C1 segment of cervical spinal cord (tissue), 14 donors: ENCODE measurements at regions not wholly inside any gene's neighbourhood (a gene's known extent, or its start where the extent isn't known, plus 50 kb on each side); places are given as distances from the start of the nearest gene placed in this dataset.

Source experiments
- DNase-seq, 14 donors: peaks; one replicate each; lab custom pipeline; 2025; lab: John Stamatoyannopoulos, UW

- peak in 9 of 14 donors; percentile 21 to 79 (median 56) for DNase-seq
Measured at GRCh38 chr10:21173802-21174714, 276.9 kb upstream of the NEBL start.

DNA sequence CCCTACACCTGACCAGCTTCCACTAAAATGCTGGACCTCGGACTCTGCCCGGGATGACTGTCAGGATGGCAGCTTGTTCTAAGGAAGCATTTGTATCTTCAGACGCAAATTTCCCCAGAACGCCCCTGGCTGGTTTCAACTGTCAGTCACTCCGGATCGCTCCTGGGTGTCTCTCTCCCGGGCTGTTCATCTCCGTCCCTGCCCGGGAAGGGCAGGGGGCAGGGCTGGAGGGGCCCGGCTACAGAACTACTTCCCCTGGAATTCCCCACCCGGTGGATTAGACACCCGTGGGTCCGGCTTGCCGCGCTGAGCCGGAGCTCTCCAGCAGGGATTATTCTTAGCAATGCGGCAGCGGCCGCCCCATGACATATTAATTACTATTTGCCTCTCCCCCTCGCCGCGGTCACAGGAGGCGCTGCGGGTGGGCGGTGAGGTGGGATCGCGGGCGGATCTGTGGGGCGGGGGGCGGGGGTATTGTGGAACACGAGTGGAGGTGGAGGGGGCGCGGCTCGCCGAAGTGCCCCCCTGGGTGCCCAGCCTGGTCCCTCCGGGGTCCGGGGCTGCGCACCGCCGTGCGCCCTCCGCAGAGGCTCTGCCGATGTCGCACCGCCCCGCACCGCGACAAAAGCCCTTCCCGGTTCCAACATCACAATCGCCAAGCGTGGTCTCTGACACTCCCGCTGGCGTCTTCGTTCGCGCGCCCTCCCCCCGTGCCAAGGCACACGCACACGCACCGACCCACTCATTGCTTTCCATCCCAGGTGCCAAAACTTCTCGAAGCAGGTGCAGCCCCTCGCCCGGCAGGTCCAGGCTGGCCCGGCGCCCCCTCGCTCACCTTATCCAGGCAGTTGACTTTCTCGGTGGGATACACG is 276.1 kb upstream of the NEBL start:
- DNase-seq = peak in 6 of 14 donors; percentile 26 to 69 (median 42)

DNA sequence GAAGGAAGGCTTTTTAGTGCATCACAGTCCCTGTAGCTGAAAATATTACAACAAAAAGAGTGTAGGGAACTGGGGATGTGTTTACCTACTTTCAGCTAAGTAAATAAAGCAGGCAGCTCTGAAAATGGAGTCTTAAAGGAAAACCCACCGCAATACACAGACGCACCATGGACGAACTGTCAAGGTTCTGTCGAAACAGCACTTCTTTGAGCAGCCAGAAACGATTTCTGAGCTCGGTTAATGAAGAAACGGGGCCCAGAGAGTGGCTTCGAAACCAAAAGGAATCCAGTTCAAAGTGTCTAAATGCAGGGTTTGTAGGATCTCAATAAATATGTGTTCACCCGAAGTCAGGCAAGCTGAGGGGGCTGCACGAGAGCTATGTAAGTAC is 275.4 kb upstream of the NEBL start:
- peak in 1 of 14 donors; percentile 67 for DNase-seq

DNA sequence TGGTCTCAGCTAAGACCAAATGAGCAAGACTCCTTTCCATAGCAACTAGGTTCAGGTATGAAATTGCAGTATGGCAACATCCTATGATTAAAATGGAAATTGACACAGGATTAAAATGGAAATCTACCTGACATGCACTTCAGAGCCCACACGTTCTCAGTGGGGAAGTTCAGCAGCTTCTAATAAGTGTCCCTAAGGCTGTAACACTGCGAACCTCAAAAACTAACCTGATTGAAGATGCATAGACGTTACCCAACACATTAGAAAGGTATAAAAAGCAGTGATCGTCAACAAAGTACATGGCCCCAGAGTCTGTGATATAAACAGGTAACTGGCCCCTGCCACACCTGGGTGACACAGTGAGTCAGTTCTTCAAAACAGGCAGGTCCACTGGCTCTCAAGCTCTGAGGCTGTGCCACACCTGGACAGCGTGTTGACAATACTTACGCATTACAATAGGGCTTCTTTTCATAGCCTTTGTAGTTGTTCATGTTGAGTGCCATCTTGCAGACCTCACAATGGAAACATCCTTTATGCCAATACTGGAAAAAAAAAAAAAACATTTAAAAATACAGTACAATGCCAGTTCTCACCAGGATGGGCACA is 274.9 kb upstream of the NEBL start:
- peak in 1 of 14 donors; percentile 67 for DNase-seq

DNA sequence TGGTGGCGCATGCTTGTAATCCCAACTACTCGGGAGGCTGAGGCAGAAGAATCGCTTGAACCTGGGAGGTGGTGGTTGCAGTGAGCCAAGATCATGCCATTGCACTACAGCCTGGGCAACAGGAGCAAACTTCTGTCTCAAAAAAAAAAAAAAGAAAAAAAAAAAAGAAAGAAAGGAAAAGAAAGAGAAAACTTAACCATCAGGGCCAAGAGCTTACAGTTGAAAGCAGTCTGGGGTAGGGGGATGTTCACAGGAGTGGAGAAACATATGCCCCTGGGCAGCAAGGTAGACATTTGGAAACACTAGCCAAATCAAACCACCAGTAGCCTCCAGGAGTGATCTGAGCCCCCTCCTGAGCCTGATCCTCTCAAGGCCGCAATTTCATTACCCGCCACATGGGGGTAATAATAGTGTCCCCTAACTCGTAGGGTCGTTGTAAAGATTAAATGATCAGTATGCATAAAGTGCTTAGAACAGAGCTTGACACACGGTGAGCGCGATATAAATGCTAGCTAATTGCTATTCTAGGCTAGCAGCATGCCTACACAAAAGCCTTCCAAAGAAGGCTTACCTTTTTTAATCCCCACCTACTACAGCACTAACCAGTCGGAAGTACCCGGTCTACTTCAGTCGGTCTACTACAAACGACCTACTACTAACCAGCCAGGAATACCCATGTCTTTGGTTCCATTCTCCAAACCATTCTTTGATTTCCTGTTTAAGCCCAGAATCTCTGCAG is 274.3 kb upstream of the NEBL start:
- DNase-seq = peak in 1 of 14 donors; percentile 57

GRCh38 chr10:21170216-21170615 is 273.1 kb upstream of the NEBL start:
- DNase-seq = no peak

GRCh38 chr10:21169271-21169670 is 272.2 kb upstream of the NEBL start:
- no peak for DNase-seq

- peak in 1 of 14 donors; percentile 44 for DNase-seq
Measured at GRCh38 chr10:21167288-21168010, 270.3 kb upstream of the NEBL start.

DNA sequence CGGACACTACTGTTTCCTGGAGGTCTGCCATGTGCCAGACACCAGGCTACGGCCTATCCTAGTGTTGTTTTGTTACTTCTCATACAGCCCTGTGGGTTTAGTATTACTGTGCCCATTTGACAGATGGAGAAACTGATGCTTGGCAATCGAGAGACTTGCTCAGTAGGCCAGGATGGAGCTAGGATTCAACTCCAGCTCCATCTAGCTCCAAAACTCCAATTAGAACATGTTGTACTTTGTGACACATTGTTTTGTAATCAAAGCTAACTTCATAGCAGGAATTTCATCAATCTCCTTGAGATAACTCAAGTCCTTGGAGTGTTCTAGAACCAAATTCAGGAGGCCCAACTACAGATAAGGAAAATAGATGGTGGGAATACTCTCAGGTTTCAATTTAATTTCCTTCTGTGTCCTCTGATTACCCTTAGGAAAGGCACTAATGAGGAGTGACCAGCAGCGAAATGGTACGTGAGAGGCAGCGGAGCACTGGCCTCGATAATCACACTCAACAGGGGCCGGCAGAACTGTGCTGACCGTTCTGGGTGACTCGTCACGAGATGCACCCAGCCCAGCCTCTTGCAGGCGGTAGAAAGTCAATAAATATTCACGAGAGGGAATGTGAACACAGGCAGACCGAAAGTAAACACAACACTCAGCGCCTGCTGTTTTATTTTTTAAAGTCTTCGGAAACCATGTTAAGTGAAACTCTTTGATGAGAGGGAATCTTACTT is 269.6 kb upstream of the NEBL start:
- peak in 1 of 14 donors; percentile 48 for DNase-seq

DNA sequence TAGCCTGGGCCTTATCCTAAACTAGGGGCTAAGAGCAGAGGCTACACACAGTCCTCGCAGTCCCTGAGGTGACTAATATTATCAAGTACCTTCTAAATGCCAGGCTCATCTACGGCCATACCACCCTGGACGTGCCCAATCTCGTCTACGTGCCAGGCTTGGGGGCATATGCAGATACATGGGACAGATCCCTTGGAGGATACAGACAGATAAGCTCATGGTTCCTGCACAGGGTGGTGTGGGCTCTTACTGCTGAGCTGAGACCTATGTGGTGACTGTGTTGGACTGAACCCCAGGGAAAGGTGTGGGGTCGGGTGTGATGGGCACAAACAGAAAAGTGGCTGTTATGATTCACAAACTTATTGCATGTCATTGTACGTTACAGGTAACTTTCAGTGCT is 268.4 kb upstream of the NEBL start:
- no peak for DNase-seq

GRCh38 chr10:21164687-21165086 is 267.6 kb upstream of the NEBL start:
- DNase-seq = no peak

- no peak for DNase-seq
Measured at GRCh38 chr10:21162948-21163347, 265.8 kb upstream of the NEBL start.

DNA sequence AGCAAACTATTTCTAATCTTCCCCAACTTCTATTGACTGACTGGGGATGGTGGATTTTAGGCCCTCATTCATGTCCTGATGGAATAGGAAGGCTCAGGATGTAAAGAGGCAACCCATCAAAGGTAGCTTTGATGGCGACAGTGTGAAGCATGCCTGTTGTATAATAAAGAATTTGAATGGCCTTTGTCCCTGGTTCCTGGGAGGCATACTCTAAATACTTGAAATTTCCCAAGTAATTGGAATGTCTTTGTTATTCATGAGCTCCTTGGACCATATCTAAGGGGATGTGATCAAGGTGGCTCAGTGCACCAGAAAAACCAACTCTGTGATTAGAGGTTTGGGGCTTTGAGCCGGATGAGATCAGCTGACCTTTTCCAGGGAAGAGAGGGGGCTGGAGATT is 264.5 kb upstream of the NEBL start:
- DNase-seq = no peak

- peak in 1 of 14 donors; percentile 70 for DNase-seq
Measured at GRCh38 chr10:21161090-21161625, 264.0 kb upstream of the NEBL start.

DNA sequence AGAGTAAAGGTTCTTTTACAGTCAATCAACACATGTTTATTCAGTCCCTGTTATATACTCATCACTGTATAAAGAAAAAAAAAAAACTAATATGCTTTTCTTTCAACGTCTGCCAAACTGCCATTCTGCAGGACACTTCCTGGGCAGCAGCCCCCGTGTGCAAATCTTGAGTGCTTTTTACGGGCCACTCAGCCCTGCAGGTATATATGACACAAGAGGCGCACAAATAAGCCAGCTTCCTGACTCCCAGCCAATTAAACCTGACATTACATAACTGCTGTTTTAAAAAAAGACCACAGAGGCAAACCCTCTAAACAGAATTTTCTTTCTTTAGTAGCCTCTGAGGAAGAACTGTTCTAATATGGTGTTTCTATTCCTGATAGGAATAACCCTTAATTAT is 263.0 kb upstream of the NEBL start:
- DNase-seq = peak in 1 of 14 donors; percentile 63

GRCh38 chr10:21159669-21160068 is 262.6 kb upstream of the NEBL start:
- DNase-seq = peak in 1 of 14 donors; percentile 51

DNA sequence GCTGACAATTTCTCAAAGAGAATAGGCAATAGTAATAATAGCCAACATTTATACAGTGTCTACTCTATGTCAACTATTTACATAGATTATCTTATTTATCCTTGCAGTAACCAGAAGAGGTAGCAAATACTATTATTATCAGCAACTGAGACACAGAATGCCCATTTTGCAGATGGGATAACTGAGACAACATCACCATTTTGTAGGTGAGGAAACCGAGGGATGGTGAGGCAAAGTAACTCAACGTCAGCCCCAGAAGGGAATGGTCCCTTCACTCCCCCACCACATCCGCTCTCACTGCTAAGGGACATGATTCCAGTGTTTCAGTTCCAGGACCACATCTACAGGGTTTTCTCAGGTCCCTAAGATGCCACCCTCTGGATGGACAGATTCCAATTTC is 261.2 kb upstream of the NEBL start:
- no peak for DNase-seq

- DNase-seq = no peak
Measured at GRCh38 chr10:21157664-21158063, 260.6 kb upstream of the NEBL start.

DNA sequence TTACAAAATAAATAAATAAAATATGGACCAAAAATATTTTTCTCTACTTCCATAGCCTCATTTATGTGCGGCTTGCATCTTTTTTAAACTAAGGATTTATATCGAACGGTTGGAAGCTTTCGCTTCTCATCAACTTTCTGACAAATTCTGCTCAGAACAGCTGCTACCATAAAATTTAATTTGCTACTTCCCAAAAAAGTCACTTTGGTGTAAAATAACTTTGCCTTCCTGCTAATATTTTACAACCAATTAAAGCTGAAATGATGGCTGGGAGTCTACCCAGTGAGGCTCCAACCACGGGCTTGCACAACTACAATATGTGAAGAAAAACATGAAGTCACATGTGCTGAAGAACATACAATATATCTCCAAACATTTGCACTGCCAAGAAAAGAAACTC is 253.1 kb upstream of the NEBL start:
- no peak for DNase-seq

DNA sequence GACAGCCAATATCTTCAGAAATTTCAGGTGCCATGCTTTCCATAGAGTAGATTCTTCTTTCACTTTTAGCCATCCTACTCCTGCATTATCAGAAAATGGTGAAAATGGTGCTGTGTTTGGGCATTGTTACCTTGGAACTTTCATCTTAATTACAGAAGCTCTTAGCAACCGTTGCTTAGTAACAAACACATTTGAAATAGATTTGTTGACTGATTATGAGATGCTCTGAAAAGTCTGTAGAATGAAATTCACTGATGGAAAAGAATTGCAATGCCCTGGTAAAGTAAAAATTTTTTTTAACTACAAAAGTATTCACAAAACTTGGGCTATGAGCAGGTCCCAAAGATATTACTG is 249.3 kb upstream of the NEBL start:
- DNase-seq = peak in 1 of 14 donors; percentile 19
